HEK293 (cell line): ENCODE measurements at regions not wholly inside any gene's neighbourhood (a gene's known extent, or its start where the extent isn't known, plus 50 kb on each side); places are given as distances from the start of the nearest gene placed in this dataset.
"Not testable (repeated sequence)": the region's sequence is repeated elsewhere in the genome, so short reads cannot be mapped to it uniquely, and the experiment has no call there.

ENCODE experiments used
- CTCF ChIA-PET: fragments of 350-600 bp; formaldehyde crosslinking; extraction: SDS; loops from one replicate; lab custom pipeline; 2021; ENCODE audit warnings: antibody characterized with exemption; lab: Yijun Ruan, JAX
- POLR2A ChIA-PET: fragments of 300-600 bp; formaldehyde crosslinking; extraction: SDS; loops from one replicate; lab custom pipeline; 2020; ENCODE audit warnings: antibody characterized with exemption, inconsistent platforms; lab: Yijun Ruan, JAX
- H3K27ac ChIP-seq: fragments of 200-500 bp; sonication (Bioruptor generic); 2 replicates; pipeline ENCODE4 v1.5.1; 2014; ENCODE audit warnings: low read depth, low read length, control low read depth, inconsistent platforms; ENCODE audit errors: extremely low read depth
- H3K36me3 ChIP-seq, 2 experiments: fragments of 200-500 bp in 1 of 2; sonication (Bioruptor generic) in 1 of 2; 1 replicate in 1 of 2; 2 replicates in 1 of 2; pipeline ENCODE4 v1.5.1; 2014 to 2017; ENCODE audit warnings: inconsistent platforms in 2 of 2, low read length in 2 of 2; ENCODE audit not compliant: control insufficient read depth in 2 of 2, insufficient read depth in 1 of 2
- H3K4me1 ChIP-seq: fragments of 200-500 bp; sonication (Bioruptor generic); 2 replicates; pipeline ENCODE4 v1.5.1; 2014; ENCODE audit warnings: mild to moderate bottlenecking, low read length, inconsistent platforms; ENCODE audit not compliant: control insufficient read depth, insufficient read depth
- H3K4me3 ChIP-seq: 2 replicates; pipeline ENCODE4 v1.5.1; 2011; ENCODE audit warnings: low read depth, mild to moderate bottlenecking, control low read depth, low read length, moderate library complexity
- H3K9me3 ChIP-seq: fragments of 200-500 bp; sonication (Bioruptor generic); 2 replicates; pipeline ENCODE4 v1.5.1; 2014; ENCODE audit warnings: low read depth, low read length, inconsistent platforms; ENCODE audit not compliant: control insufficient read depth, insufficient read depth
- FEZF1 ChIP-seq: fragments of 450-650 bp; formaldehyde crosslinking; IDR thresholded peaks from 2 replicates; pipeline ENCODE4 v1.5.1; 2016; ENCODE audit warnings: missing biosample characterization, missing genetic modification characterization
- GFI1B ChIP-seq: fragments of 450-650 bp; formaldehyde crosslinking; IDR thresholded peaks from 2 replicates; pipeline ENCODE4 v1.5.1; 2016; ENCODE audit warnings: missing biosample characterization, missing genetic modification characterization
- KLF7 ChIP-seq: fragments of 450-650 bp; formaldehyde crosslinking; IDR thresholded peaks from 2 replicates; pipeline ENCODE4 v1.5.1; 2016; ENCODE audit warnings: missing biosample characterization, missing genetic modification characterization, borderline replicate concordance
- RBAK ChIP-seq: fragments of 450-650 bp; formaldehyde crosslinking; IDR thresholded peaks from 2 replicates; pipeline ENCODE4 v1.5.1; 2016; ENCODE audit warnings: missing biosample characterization, missing genetic modification characterization
- SETDB1 ChIP-seq: IDR thresholded peaks from one replicate; pipeline ENCODE4 v1.6.1; 2017; ENCODE audit warnings: mild to moderate bottlenecking, low read length, moderate library complexity, mixed read lengths; ENCODE audit not compliant: insufficient read length
- SP3 ChIP-seq: fragments of 450-650 bp; formaldehyde crosslinking; IDR thresholded peaks from 2 replicates; pipeline ENCODE4 v1.5.1; 2016; ENCODE audit warnings: missing biosample characterization, missing genetic modification characterization
- YY1 ChIP-seq: fragments of 450-650 bp; formaldehyde crosslinking; IDR thresholded peaks from 2 replicates; pipeline ENCODE4 v1.5.1; 2018; ENCODE audit warnings: missing biosample characterization, missing genetic modification characterization
- ZBTB44 ChIP-seq: fragments of 450-650 bp; IDR thresholded peaks from 2 replicates; pipeline ENCODE4 v1.5.1; 2018; ENCODE audit warnings: missing biosample characterization, mild to moderate bottlenecking, missing genetic modification characterization
- ZBTB8A ChIP-seq: fragments of 450-650 bp; formaldehyde crosslinking; IDR thresholded peaks from 2 replicates; pipeline ENCODE4 v1.5.1; 2016; ENCODE audit warnings: missing biosample characterization, missing genetic modification characterization
- ZFP3 ChIP-seq: fragments of 450-650 bp; formaldehyde crosslinking; IDR thresholded peaks from 2 replicates; pipeline ENCODE4 v1.5.1; 2016; ENCODE audit warnings: low read depth, missing biosample characterization, missing genetic modification characterization
- ZNF19 ChIP-seq: fragments of 450-650 bp; formaldehyde crosslinking; IDR thresholded peaks from 2 replicates; pipeline ENCODE4; 2016; ENCODE audit warnings: missing biosample characterization, missing genetic modification characterization, low read depth
- ZNF266 ChIP-seq: fragments of 450-650 bp; formaldehyde crosslinking; IDR thresholded peaks from 2 replicates; pipeline ENCODE4 v1.5.1; 2016; ENCODE audit warnings: missing biosample characterization, missing genetic modification characterization, low read depth
- ZNF302 ChIP-seq: fragments of 450-650 bp; formaldehyde crosslinking; IDR thresholded peaks from 2 replicates; pipeline ENCODE4 v1.5.1; 2016; ENCODE audit warnings: missing biosample characterization, missing genetic modification characterization, low read depth
- ZNF341 ChIP-seq: fragments of 450-650 bp; formaldehyde crosslinking; IDR thresholded peaks from 2 replicates; pipeline ENCODE4; 2016; ENCODE audit warnings: low read depth, missing biosample characterization, missing genetic modification characterization
- ZNF433 ChIP-seq: fragments of 450-650 bp; formaldehyde crosslinking; IDR thresholded peaks from 2 replicates; pipeline ENCODE4 v1.5.1; 2016; ENCODE audit warnings: missing biosample characterization, missing genetic modification characterization, low read depth
- ZNF549 ChIP-seq: fragments of 450-650 bp; IDR thresholded peaks from 2 replicates; pipeline ENCODE4 v1.5.1; 2018; ENCODE audit warnings: missing biosample characterization, missing genetic modification characterization, mild to moderate bottlenecking, inconsistent platforms, moderate library complexity
- ZNF555 ChIP-seq: fragments of 450-650 bp; formaldehyde crosslinking; conservative IDR thresholded peaks from 2 replicates; pipeline ENCODE4 v1.5.1; 2017; ENCODE audit warnings: missing biosample characterization, mild to moderate bottlenecking, missing genetic modification characterization, inconsistent platforms
- ZNF776 ChIP-seq: fragments of 450-650 bp; formaldehyde crosslinking; IDR thresholded peaks from 2 replicates; pipeline ENCODE4 v1.5.0; 2017; ENCODE audit warnings: missing biosample characterization, missing genetic modification characterization, borderline replicate concordance
- ZSCAN16 ChIP-seq: fragments of 450-650 bp; formaldehyde crosslinking; IDR thresholded peaks from 2 replicates; pipeline ENCODE4 v1.5.1; 2016; ENCODE audit warnings: missing biosample characterization, missing genetic modification characterization
- ZXDB ChIP-seq: fragments of 450-650 bp; formaldehyde crosslinking; IDR thresholded peaks from 2 replicates; pipeline ENCODE4 v1.5.1; 2016; ENCODE audit warnings: missing biosample characterization, missing genetic modification characterization
- TF ChIP-seq, protein P1 (sequence below): IDR thresholded peaks from 2 replicates; pipeline ENCODE4 v1.6.1; 2011; ENCODE audit warnings: mild to moderate bottlenecking, low read depth, low read length, borderline replicate concordance

GRCh38 chrX:83954116-83954515, 93.2 kb downstream of the CYLC1 start:
- H3K9me3 ChIP-seq, H3K36me3 ChIP-seq, H3K4me3 ChIP-seq, H3K27ac ChIP-seq, POLR2A ChIA-PET, CTCF ChIA-PET, H3K4me1 ChIP-seq: not testable (repeated sequence)

GRCh38 chrX:83966347-83966746, 105.4 kb downstream of the CYLC1 start:
- ChIA-PET CTCF (no interaction called here), POLR2A (no interaction called here)
- H3K4me3 ChIP-seq = no peak overlapping the region
- H3K36me3 ChIP-seq = no peaks in the 10 kb centered on the region
- no peak for TF ChIP-seq SETDB1
- no peak for TF ChIP-seq ZBTB8A (tag by site-specific recombination)
- no peak for TF ChIP-seq ZNF19 (tag by site-specific recombination)
- TF ChIP-seq GFI1B = no peak
- TF ChIP-seq SP3 (tag by site-specific recombination) = no peak
- no peak for TF ChIP-seq ZNF341
- no peak for TF ChIP-seq ZFP3
- no peak for TF ChIP-seq KLF7 (tag by site-specific recombination)
- TF ChIP-seq, protein P1, sequence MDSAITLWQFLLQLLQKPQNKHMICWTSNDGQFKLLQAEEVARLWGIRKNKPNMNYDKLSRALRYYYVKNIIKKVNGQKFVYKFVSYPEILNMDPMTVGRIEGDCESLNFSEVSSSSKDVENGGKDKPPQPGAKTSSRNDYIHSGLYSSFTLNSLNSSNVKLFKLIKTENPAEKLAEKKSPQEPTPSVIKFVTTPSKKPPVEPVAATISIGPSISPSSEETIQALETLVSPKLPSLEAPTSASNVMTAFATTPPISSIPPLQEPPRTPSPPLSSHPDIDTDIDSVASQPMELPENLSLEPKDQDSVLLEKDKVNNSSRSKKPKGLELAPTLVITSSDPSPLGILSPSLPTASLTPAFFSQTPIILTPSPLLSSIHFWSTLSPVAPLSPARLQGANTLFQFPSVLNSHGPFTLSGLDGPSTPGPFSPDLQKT = no peak
- TF ChIP-seq ZNF549 = no peak
- no peak for TF ChIP-seq ZNF776 (tag by site-specific recombination)
- no peak for TF ChIP-seq ZNF266 (tag by site-specific recombination)
- TF ChIP-seq ZXDB = no peak
- no peak for TF ChIP-seq YY1 (tag by site-specific recombination)
- TF ChIP-seq ZBTB44 (tag by site-specific recombination) = no peak
- no peak for TF ChIP-seq ZSCAN16 (tag by site-specific recombination)
- no peak for TF ChIP-seq ZNF433 (tag by site-specific recombination)
- H3K4me1 ChIP-seq = no peaks in the 10 kb centered on the region
- H3K27ac ChIP-seq = no peak overlapping the region
- H3K9me3 ChIP-seq = no peaks in the 10 kb centered on the region; the same call in 1 of the 2 replicates

DNA sequence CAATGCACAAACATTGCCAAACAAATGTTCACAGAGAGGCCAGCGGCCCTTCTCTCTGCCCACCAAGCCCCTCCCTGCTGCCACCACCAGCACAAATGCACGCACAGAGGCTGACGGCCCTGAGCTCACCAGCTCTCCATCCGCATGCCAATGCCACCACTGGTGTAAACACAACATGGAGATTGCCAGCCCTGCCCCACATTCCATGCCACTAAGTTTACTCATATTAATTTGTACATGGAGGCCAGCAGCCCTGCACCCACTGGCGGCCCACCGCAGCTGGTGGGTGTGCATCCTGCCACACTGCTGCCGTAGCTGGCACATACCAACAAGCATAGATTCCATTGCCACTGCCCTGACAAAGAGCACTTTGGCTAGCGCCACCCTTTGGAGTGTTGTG, 124.0 kb downstream of the CYLC1 start:
- no peaks in the 10 kb centered on the region for H3K36me3 ChIP-seq
- peaks cover 2% of the 10 kb centered on the region; the same call in 1 of the 2 replicates for H3K9me3 ChIP-seq
- no peaks in the 10 kb centered on the region for H3K4me1 ChIP-seq
- no peak overlapping the region for H3K27ac ChIP-seq
- POLR2A ChIA-PET = no interaction called here
- TF ChIP-seq FEZF1 (tag by site-specific recombination) (no peak), RBAK (tag by site-specific recombination) (no peak), ZNF302 (tag by site-specific recombination) (no peak), ZNF555 (no peak)
- CTCF ChIA-PET = no interaction called here
- no peak overlapping the region for H3K4me3 ChIP-seq
